HG03442 (cell line): ENCODE measurements at regions not wholly inside any gene's neighbourhood (a gene's known extent, or its start where the extent isn't known, plus 50 kb on each side); places are given as distances from the start of the nearest gene placed in this dataset.

Experiments used
- ATAC-seq: cut with Tn5 transposase; IDR thresholded peaks from one replicate; pipeline ENCODE4 v1.9.1; 2021; ENCODE audit warnings: mild to moderate bottlenecking, moderate library complexity; ENCODE audit not compliant: unreplicated experiment

- no peak for ATAC-seq
These were observed 180.4 kb upstream of the MC4R start for GRCh38 chr18:60552948-60553347.

DNA sequence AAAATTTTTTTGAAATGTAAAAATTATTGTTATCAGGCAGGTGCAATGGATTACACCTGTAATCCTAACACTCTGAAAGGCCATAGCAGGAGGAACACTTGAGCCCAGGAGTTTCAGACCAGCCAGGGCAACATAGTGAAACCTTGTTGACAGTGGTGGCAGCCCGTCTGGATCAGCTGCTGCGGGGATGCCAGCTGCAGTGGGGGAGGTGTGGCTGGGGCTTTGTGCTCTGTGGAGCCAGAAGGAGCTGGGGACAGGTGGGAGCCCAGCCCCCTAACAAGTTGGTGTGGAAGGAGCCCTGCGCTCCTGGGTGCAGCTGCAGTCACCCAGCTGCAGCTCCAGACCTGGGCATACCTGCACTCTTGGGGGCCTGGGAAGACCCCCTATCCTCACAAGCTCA is 182.4 kb upstream of the MC4R start:
- ATAC-seq, result no peak

DNA sequence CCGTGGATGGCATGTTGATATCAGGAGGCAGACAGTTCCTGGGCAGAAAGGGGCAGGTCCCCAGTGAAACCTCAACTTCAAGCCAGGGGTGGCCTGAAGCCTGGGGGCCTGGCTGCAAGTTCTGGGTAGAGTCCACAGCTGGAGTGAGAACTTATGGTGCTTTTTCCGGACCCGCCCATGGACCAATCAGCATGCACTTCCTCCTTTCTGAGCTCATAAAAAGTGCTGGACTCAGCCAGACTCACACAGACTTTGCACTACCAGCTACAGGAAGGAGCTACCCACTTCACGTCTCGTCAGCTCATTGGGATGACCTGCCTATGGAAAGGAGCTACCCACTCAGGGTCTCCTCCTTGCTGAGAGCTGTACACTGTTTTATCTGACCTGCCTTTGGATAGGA is 183.1 kb upstream of the MC4R start:
- ATAC-seq, result no peak

DNA sequence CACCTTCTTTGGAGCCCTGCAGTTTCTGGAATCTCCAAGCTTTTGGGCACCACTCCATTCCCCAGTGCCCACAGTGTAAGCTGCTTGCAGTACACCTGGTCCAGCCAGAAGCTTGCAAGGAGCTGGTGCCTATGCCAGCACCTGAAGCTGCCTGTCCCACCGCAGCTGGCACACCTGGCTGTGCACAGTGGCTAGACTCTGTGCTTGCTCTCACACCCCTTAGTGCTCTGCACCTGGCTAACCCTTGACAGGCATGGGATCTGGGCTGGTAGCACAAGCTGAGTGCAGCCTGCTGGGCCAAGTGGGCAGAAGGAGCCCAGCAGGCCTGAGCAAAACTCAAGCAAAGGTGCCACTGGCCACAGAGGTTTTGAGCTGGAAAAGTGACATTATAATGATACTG is 183.8 kb upstream of the MC4R start:
- no peak for ATAC-seq

DNA sequence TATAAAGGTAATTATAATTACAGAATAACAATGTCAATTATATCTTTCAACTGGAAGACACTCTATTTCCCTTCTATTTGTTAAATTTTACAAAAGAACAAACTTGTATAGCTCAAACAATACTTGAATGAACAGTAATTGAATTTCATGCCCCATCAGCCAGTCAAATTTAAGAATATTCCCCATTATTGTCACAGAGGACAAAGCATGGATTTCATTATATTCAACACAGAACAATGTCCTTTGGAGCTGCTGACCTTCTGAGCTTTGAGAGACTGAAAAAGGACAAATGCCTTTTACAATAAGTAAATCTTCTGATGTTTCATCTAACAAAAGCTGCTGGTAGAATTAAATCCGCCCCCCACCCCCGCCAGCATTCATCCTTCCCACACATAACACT is 187.5 kb upstream of the MC4R start:
- ATAC-seq, result no peak

DNA sequence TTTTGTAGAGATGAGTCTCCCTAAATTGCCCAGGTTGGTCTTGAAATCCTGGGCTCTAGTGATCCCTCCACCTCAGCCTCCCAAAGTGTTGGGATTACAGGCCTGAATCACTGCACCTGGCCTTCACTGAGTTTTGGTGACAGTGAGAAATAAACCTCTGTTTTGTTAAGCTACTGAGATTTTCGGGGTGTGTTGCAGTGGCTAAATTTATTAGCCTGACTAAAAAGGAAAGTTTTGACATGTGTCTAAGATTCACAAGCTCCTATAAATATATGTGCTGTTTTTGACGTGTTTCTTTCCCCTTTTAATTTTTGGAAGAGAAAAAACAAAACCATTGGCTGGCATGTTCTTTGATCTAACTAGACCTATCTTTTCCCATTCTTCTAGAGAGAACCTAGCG is 190.5 kb upstream of the MC4R start:
- no peak for ATAC-seq

DNA sequence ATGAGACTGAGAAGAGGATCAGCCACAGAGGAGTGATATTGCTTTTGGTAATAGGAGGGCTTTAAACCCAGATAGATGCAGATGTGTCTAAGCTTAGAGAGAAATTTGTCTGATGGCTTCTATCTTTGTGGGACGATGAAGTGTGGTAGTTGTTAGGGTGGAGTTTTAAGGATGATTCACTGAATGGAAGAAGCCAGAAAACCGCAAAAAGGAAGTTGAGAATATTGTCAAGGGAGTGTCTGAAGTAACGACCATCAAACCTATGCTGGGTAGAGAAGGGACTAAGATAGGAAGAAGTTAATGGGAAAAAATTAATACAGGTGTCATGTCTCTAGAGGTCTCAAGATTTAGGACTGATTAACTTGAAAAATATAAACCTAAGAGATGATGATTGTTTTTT is 195.6 kb upstream of the MC4R start:
- no peak for ATAC-seq

DNA sequence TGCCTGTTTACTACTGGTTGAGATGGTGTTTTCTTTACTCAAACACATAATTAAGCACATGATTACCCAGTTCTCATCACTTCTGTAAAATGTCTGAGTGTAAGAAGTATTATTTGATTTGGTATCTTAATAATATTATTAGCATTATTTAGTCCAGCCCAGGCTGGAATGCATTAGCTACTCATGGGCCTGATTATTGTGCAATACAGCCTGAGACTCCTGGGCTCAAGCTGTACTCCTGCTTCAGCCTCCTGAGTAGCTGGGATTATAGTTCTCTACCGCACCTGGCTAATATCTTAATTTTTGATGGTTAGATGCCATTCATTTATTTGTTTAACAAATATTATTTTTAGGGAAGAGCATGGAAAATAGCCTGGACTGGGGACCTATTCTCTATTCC is 197.6 kb upstream of the MC4R start:
- no peak for ATAC-seq

- no peak for ATAC-seq
These were observed 204.9 kb upstream of the MC4R start for GRCh38 chr18:60577457-60577856.

DNA sequence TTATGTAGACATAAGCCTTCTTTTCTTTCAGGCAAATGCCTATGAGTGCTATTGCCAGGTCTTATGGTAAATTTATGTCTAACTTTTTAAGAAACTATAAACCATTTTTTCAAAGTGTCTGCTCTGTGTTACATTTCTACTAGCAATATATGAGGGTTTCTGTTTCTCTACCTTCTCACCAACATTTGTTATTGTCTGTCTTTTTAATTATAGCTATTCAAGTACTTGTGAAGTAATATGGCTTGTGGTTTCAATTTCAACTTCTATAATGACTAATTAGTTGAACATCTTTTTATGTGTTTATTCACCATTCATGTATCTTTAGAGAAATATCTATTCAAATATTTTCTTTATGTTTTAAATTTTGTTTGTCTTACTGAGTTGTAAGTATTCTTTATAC is 213.1 kb upstream of the MC4R start:
- ATAC-seq, result no peak

DNA sequence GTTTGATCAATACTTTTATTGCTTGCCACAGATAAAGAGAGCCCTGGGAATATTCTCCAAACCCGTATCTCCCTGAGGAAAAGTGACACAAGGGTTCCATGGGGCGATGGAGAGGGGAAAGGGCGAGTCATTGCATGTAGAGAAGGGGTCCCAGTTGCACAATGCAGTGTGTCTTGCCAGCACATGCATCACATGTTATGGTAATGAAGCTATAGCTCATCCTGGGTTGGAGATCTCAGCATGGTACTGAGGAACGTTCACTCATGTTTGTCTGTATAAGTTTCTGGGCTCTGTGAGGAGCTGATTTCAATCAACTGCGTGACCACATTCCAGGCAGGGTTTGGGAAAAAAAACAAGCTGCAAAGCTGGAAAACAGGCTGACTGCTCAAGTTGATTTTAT is 220.7 kb upstream of the MC4R start:
- ATAC-seq, result no peak

DNA sequence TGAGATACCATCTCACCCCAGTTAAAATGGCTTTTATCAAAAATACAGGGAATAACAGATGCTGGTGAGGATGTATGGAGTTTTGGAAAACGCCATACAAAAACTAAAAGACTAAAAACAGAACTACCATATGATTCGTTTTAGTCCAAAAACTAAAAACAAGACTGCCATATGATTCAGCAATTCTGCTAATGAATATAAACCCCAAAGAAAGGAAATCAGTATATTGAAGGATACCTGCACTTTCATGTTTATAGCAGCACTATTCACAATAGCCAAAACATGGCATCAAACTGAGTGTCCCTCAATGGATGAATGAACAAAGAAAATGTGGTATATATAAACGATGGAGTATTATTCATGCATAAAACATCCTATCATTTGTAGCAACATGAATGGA is 224.4 kb upstream of the MC4R start:
- no peak for ATAC-seq

GRCh38 chr18:60599267-60599666 is 226.7 kb upstream of the MC4R start:
- peak; percentile 71 for ATAC-seq

- ATAC-seq, result no peak
These were observed 227.4 kb upstream of the MC4R start for GRCh38 chr18:60599995-60600394.

- ATAC-seq, result no peak
These were observed 228.7 kb upstream of the MC4R start for GRCh38 chr18:60601249-60601648.

GRCh38 chr18:60623331-60623730 is 250.8 kb upstream of the MC4R start:
- ATAC-seq, result no peak

DNA sequence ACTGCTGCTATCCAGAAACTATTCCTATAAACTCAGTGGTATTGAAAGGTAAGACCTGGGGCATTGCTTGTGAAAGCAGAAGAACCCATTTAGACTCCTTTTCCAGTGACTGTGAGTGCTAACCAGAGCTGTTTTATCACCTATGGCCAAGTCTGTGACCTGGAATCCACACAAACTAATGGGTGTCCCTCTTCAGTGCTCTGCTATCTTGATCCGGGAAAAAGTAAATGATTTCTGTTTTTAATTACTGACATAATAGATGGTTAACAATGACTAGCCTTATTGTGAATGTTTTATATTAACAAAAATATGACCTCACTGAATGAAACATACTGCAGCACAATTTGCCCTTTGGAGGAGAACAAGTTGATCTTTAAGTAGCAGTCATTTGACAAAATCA is 251.6 kb upstream of the MC4R start:
- no peak for ATAC-seq

DNA sequence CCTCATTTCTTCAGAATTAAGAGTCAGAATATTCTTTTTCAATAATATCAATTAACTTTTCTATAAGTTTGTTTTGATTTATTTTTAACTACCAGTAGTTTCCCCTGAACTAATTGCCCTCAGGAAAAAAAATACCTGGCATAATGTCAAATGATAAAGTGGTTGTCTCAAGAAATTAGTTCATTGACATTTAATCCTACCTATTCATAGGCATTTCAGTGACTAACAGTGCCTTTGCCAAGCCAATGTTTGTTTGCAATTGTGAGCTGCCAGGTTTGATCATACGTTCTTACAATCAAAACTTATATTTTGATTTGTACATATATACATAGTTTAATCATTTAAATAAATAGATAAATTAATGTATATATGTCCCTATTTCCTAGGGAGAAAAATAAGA is 267.3 kb upstream of the MC4R start:
- ATAC-seq, result no peak

GRCh38 chr18:60643009-60643408 is 270.4 kb upstream of the MC4R start:
- ATAC-seq, result no peak

GRCh38 chr18:60646725-60647124 is 274.1 kb upstream of the MC4R start:
- no peak for ATAC-seq

- ATAC-seq, result peak; percentile 98
These were observed 276.5 kb upstream of the MC4R start for GRCh38 chr18:60649107-60649506.

- ATAC-seq, result no peak
These were observed 277.4 kb upstream of the MC4R start for GRCh38 chr18:60649842-60650536.

DNA sequence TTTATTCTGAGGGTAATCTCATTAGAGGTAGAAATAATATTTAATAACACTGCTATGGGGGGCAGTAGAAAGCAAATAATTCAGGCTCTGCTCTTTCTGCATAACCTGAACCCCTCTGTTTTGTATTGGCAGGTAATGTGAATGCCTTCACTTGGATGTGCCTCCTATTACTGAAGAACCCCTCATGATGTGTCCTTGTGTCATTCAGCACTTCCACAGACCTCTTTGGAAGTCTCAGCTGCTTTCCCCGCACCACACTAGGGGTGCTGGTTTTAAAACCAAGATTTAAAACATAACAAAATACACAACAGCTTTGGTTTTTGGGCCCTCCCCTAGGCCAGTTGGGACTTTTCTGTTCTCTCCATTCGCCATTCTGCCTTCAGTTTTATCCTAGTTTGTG is 281.7 kb upstream of the MC4R start:
- no peak for ATAC-seq
